Ovary (tissue), 7 donors: ENCODE measurements at regions not wholly inside any gene's neighbourhood (a gene's known extent, or its start where the extent isn't known, plus 50 kb on each side); places are given as distances from the start of the nearest gene placed in this dataset.

Experiments
- DNase-seq, 5 donors: peaks; one replicate each; pipeline ENCODE4 v3.0.0-alpha.2; 2019 to 2020
- H3K27ac ChIP-seq, 2 donors: fragments of 200-600 bp; one replicate each; pipeline versions ENCODE4 v1.5.1 to v1.8.0; 2019 to 2022
- H3K27me3 ChIP-seq: fragments of 200-600 bp; one replicate; pipeline ENCODE4 v1.8.0; 2022
- H3K36me3 ChIP-seq: fragments of 200-600 bp; sonication (generic); one replicate; pipeline ENCODE4 v1.5.1; 2019
- H3K4me1 ChIP-seq: one replicate; pipeline ENCODE4 v1.8.1; 2013; ENCODE audit warnings: mild to moderate bottlenecking, moderate library complexity; ENCODE audit not compliant: insufficient read depth
- H3K4me3 ChIP-seq: fragments of 200-600 bp; sonication (generic); one replicate; pipeline ENCODE4 v1.5.1; 2017
- H3K9me3 ChIP-seq, 2 donors: fragments of 200-600 bp in 1 of 2; sonication (generic) in 1 of 2; one replicate each; pipeline versions ENCODE4 v1.5.1 to v1.8.1; 2013 to 2019; ENCODE audit warnings: mild to moderate bottlenecking in 1 of 2, moderate library complexity in 1 of 2
- EP300 ChIP-seq: sonication (generic); formaldehyde crosslinking; IDR thresholded peaks from one replicate; pipeline ENCODE4 v1.6.1; 2017; ENCODE audit warnings: antibody characterized with exemption
- POLR2A ChIP-seq: fragments of 450-650 bp; IDR thresholded peaks from one replicate; pipeline ENCODE4 v1.6.1; 2017; ENCODE audit warnings: antibody characterized with exemption, mild to moderate bottlenecking, moderate library complexity
- WGBS, 3 donors: extraction: QIAGEN DNeasy Blood & Tissue Kit in 1 of 3; methylation state at CpG; one replicate each; pipeline versions ENCODE4 v1.1.5 to v1.1.7; 2013 to 2017; 5-methylcytosine and 5-hydroxymethylcytosine counted together
- intact Hi-C, 4 donors: fragments of 100-400 bp; cut with DNase I; formaldehyde crosslinking; loops; one replicate each; pipeline versions ENCODE4 v1.11.0 to v1.15.1; 2022 to 2023
- TF ChIP-seq, protein P1 (sequence below), 3 donors: fragments of 450-650 bp in 2 of 3; fragments of 200-600 bp in 1 of 3; IDR thresholded peaks; one replicate each; pipeline versions ENCODE4 v1.5.1 to v1.8.0; 2016 to 2022; ENCODE audit warnings: antibody characterized with exemption in 3 of 3, mild to moderate bottlenecking in 1 of 3
- donor health status: DM: no; HTN: no; CAD: no; lungs with moderate emphysema.
- donor health status: DM: no; HTN: no; CAD: no.
- donor health status: Bipolar disorder and iron deficiency.
- donor health status: DM: no; HTN: no; CAD: no.
- donor health status: DM: yes; HTN: yes; CAD: no.

DNA sequence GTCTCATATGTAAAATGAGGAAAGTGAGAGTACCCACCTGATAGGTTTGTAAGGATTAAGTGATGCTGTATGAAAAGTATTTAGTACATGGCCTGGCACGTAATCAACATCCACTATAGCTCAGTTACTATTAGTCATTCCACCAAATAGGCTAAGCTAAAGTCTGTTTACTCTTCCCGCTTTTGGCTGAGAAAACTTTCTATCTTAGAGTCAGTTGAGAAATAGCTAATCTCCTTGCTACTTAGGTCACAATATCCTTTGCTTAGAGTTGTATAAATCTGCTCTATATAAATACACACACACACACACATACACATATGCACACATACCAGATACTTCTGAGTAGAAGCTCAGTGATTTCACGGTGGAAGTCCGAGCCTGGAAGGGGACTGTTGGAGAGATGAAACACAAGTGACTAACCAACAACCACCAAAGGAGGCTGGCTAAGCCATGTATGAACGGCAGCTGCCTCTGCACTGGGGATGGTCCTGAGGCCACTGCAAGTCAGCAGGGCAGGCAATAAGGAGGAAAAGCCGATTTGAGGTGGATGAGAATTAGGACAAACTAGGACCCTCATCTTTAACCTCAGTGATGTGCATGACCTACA, 104.6 kb upstream of the EPHA4 start:
- Histone ChIP-seq H3K4me1 (no peaks in the 10 kb centered on the region), H3K27ac (no peak overlapping the region), H3K9me3 (no peaks in the 10 kb centered on the region), H3K36me3 (no peaks in the 10 kb centered on the region), H3K27me3 (no peaks in the 10 kb centered on the region), H3K4me3 (no peak overlapping the region)
- intact Hi-C loops = no loop called here
- no peak for TF ChIP-seq POLR2A
- TF ChIP-seq, protein P1, sequence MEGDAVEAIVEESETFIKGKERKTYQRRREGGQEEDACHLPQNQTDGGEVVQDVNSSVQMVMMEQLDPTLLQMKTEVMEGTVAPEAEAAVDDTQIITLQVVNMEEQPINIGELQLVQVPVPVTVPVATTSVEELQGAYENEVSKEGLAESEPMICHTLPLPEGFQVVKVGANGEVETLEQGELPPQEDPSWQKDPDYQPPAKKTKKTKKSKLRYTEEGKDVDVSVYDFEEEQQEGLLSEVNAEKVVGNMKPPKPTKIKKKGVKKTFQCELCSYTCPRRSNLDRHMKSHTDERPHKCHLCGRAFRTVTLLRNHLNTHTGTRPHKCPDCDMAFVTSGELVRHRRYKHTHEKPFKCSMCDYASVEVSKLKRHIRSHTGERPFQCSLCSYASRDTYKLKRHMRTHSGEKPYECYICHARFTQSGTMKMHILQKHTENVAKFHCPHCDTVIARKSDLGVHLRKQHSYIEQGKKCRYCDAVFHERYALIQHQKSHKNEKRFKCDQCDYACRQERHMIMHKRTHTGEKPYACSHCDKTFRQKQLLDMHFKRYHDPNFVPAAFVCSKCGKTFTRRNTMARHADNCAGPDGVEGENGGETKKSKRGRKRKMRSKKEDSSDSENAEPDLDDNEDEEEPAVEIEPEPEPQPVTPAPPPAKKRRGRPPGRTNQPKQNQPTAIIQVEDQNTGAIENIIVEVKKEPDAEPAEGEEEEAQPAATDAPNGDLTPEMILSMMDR (IDR thresholded peaks at IDR 0.05) = no peak
- TF ChIP-seq EP300 = no peak
- WGBS, 3 donors = 84 to 89% (median 85%) methylated on average over 6 of the region's 6 CpGs
- DNase-seq = no peak

DNA sequence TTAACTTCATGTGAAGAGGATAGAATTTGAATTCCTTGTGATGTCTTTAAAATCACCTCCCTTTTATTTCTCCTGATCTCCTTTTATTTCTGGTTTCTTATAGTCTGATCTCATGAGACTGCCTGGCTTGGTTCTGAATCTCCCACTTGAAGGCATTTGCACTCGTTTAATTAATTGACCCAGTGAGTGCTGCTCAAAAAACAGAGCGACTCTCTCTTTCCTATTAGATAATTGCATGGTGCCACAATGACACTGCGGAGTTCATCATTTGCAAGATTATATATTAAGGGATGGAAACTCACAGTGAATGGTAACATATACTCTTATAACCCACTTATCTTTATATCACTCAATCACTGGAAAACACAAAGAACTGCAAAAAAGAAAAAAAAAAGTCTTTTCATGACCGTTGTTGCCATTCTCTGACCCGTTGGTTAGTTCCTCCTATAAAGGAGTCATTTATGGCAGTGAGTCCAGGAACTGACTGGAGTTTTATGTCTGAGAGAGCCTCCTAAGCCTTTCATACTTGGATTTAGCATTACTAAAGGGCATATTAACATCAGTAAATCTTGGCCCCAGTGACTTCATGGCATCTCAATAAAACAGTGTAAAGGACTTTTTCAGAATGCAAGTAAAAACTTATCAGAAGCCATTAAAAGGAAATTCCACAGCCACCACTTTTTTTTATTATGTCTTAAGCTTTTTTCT, 103.3 kb upstream of the EPHA4 start:
- Histone ChIP-seq H3K9me3 (no peaks in the 10 kb centered on the region), H3K4me1 (no peaks in the 10 kb centered on the region), H3K27ac (no peak overlapping the region), H3K27me3 (no peaks in the 10 kb centered on the region), H3K4me3 (no peak overlapping the region), H3K36me3 (no peaks in the 10 kb centered on the region)
- intact Hi-C loops = no loop called here
- TF ChIP-seq EP300 (no peak), POLR2A (no peak)
- TF ChIP-seq, protein P1 (IDR thresholded peaks at IDR 0.05) = no peak
- WGBS, 3 donors = 56 to 60% (median 58%) methylated on average over 5 of the region's 5 CpGs
- no peak for DNase-seq

DNA sequence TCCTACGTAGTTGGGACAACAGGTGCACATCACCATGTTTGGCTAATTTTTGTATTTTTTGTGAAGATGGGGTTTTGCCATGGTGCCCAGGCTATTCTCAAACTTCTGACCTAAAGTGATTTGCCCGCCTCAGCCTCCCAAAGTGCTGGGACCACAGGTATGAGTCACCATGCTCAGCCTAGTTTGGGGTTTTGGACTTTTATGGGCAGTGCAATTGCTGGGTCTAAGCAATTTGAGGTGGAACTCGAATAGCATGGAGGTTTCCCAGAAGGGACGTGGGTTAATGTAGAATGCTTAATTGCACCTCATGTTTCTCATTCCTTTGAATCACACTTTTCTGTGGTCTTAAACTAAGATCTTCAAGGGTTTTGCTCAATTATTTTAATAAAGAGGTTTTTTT, 102.3 kb upstream of the EPHA4 start:
- Histone ChIP-seq H3K27ac (no peak overlapping the region), H3K4me3 (no peak overlapping the region), H3K27me3 (no peaks in the 10 kb centered on the region), H3K36me3 (no peaks in the 10 kb centered on the region), H3K4me1 (no peaks in the 10 kb centered on the region), H3K9me3 (no peaks in the 10 kb centered on the region)
- TF ChIP-seq EP300 (no peak), POLR2A (no peak)
- TF ChIP-seq, protein P1 (IDR thresholded peaks at IDR 0.05) = no peak
- WGBS, 3 donors = 84 to 87% (median 84%) methylated on average over 4 of the region's 4 CpGs
- DNase-seq = no peak
- intact Hi-C loops = no loop called here

DNA sequence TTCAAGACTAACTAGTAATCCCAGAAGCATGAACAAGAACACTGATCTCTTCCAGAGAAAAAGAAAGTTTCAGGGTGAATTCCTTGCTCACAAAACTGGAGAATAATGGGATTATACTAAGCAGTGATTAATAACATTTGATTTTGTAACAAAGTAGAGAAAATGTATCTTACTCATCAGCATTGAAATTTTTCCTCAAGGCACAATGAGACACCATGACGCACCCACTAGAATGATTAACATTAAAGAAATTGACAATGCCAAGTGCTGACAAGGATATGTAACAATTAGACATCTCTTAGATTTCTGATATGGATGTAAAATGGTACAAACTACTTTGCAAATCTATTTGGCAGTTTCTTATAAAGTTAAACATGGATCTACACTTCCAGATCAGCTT, 101.1 kb upstream of the EPHA4 start:
- no peaks in the 10 kb centered on the region for H3K9me3 ChIP-seq
- TF ChIP-seq, protein P1 (IDR thresholded peaks at IDR 0.05) = no peak
- no peak for TF ChIP-seq EP300
- no peak for TF ChIP-seq POLR2A
- intact Hi-C loops = no loop called here
- H3K27me3 ChIP-seq = no peaks in the 10 kb centered on the region
- no peaks in the 10 kb centered on the region for H3K4me1 ChIP-seq
- DNase-seq = no peak
- H3K27ac ChIP-seq = no peak overlapping the region
- H3K36me3 ChIP-seq = no peaks in the 10 kb centered on the region
- H3K4me3 ChIP-seq = no peak overlapping the region
- 89 to 92% (median 89%) methylated on average over 1 of the region's 1 CpG for WGBS, 3 donors
